ENCODE measurements at regions not wholly inside any gene's neighbourhood (a gene's known extent, or its start where the extent isn't known, plus 50 kb on each side); places are given as distances from the start of the nearest gene placed in this dataset.

DNA sequence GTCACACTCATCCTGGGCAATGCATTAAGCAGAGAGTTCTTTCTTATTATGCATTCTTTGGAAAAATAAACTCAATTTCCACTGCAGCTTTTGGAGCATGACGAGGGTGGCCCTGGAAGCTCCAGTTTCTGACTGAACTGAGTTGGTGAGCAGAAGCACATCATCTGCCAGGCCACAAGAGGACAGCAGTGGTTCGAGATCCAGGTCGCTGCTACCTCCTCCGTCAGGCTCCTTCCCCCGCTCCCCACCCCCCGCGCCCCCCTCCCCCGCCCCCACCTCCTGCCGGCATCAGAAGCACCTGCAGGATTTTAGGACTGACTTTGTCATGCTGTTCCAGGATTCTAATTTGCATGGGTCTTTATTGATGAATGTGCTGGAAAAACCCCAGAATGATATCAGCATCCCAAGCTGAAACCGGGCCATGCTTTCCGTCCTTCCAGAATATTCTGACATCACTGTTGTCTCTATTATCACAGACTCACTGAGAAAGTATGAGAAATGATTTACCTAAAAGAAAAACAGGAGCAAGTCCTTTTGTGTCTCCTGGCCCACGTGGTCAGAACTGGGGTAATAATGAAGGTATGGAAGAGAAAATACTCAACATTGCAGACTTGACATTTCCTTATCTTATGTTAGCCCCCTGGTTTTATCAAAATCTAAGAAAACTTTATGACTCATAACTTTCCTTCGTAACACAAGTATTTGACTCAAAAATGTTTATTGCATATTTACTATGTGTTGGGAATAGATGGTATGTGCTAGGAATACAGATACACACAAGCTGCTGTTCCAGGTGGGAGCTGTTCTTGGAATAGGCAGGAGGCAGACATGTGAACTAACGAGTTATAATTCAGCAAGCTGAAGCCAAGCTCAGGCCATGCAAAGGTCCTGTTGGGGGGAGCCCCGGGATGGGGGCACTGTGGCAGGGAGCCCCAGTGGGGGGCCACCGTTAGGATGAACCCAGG is 220.2 kb upstream of the EXOC2 start:
- TF ChIP-seq, protein P1, sequence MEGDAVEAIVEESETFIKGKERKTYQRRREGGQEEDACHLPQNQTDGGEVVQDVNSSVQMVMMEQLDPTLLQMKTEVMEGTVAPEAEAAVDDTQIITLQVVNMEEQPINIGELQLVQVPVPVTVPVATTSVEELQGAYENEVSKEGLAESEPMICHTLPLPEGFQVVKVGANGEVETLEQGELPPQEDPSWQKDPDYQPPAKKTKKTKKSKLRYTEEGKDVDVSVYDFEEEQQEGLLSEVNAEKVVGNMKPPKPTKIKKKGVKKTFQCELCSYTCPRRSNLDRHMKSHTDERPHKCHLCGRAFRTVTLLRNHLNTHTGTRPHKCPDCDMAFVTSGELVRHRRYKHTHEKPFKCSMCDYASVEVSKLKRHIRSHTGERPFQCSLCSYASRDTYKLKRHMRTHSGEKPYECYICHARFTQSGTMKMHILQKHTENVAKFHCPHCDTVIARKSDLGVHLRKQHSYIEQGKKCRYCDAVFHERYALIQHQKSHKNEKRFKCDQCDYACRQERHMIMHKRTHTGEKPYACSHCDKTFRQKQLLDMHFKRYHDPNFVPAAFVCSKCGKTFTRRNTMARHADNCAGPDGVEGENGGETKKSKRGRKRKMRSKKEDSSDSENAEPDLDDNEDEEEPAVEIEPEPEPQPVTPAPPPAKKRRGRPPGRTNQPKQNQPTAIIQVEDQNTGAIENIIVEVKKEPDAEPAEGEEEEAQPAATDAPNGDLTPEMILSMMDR (IDR thresholded peaks at IDR 0.05) = no peak
- Histone ChIP-seq H3K4me1 (no peaks in the 10 kb centered on the region), H3K9me3 (no peaks in the 10 kb centered on the region), H3K4me3 (no peak overlapping the region), H3K27ac (no peak overlapping the region), H3K36me3 (no peaks in the 10 kb centered on the region), H3K27me3 (peaks cover 0 to 13% of the 10 kb centered on the region in 2 donors)
- DNase-seq = no peak
- intact Hi-C loops (cut with DNase I; ENCODE audit: low total_unique reads) = no loop called here

DNA sequence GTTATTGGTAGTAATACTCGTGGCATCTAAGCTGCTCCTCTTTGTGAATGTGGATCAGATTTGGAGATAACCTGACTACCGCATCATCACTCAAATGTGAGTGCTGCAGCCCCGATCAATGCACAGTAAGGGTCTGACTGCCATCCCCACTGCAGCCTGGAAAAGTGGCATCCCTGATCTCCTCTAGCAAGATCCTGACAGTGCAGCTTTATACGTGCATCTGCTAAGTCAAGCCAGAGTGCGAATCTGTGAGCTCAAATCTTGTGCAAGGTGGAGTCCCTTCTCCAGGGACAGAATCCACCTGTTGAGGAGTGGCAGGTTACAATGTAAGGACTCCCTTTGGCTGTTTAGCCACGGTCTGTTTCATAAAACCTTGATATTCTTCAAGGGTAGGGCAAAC is 215.0 kb upstream of the EXOC2 start:
- Histone ChIP-seq H3K9me3 (no peaks in the 10 kb centered on the region), H3K4me1 (peaks cover 0 to 9% (median under 1%) of the 10 kb centered on the region in 4 donors), H3K36me3 (no peaks in the 10 kb centered on the region), H3K27ac (no peak overlapping the region), H3K4me3 (no peak overlapping the region), H3K27me3 (peaks cover 0 to 8% of the 10 kb centered on the region in 2 donors)
- intact Hi-C loops (cut with DNase I; ENCODE audit: low total_unique reads) = no loop called here
- TF ChIP-seq, protein P1 (IDR thresholded peaks at IDR 0.05) = no peak
- DNase-seq = no peak

DNA sequence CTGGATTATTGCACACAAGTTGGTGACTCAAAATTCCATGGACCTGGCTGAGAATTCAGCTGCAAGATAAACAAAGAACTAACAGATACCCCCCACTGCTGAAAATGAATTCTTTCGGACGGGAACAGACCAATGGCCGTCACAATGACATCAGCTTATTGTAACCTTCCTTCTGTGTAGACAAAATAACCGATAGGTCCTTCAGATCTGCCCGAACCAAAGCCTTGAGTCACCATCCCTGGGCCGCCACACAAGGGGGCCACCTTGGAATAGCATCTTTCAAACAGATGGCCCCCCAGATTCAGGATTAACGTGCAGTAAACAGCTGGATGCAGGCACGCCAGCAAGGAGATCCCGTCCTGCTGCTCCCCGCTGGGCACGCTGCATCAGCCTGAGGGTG is 214.0 kb upstream of the EXOC2 start:
- no peaks in the 10 kb centered on the region for H3K9me3 ChIP-seq
- peaks cover 0 to 8% of the 10 kb centered on the region in 2 donors for H3K27me3 ChIP-seq
- peaks cover 0 to 16% (median 3%) of the 10 kb centered on the region in 4 donors for H3K4me1 ChIP-seq
- no peak for DNase-seq
- TF ChIP-seq, protein P1 (IDR thresholded peaks at IDR 0.05) = no peak
- H3K4me3 ChIP-seq = no peak overlapping the region
- intact Hi-C loops (cut with DNase I; ENCODE audit: low total_unique reads) = no loop called here
- H3K36me3 ChIP-seq = no peaks in the 10 kb centered on the region
- no peak overlapping the region for H3K27ac ChIP-seq

DNA sequence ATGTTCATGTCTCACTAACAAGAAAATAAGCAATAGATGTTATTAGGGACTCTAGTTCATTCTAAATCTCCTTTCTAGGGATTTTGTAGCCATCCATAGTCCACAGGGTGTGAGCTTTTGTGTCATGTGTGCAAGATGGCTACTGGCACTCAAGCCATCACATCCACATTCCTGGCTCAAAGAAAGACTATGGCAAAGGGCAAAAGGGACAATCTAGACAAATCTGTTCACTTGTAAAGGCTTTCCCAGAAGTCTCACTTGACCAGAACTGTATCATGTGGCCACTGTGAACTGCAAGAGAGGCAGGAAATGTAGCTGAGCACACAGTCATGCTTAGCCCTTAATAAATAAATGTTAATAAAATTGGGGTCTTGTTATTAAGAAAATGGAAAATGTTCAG is 212.6 kb upstream of the EXOC2 start:
- no peak overlapping the region for H3K4me3 ChIP-seq
- no peaks in the 10 kb centered on the region for H3K27me3 ChIP-seq
- no peaks in the 10 kb centered on the region for H3K9me3 ChIP-seq
- intact Hi-C loops (cut with DNase I; ENCODE audit: low total_unique reads) = no loop called here
- TF ChIP-seq, protein P1 (IDR thresholded peaks at IDR 0.05) = no peak
- H3K4me1 ChIP-seq = peaks cover 0 to 27% (median 7%) of the 10 kb centered on the region in 4 donors
- H3K36me3 ChIP-seq = no peaks in the 10 kb centered on the region
- H3K27ac ChIP-seq = no peak overlapping the region
- no peak for DNase-seq

DNA sequence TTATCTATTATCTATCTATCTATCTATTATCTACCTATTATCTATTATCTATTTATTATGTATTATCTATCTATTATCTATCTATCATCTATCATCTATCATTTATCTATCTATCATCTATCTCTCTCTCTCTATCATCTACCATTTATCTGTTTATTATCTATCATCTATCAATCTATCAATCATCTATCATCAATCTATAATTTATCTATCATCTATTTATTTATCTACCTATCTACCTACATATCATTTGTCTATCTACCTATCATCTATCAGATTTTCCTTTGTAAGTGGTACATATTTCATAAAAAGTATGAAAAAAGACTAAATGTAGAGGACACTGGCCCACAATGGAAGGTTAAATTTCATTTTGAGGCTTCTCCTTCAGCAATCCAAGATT is 212.1 kb upstream of the EXOC2 start:
- Histone ChIP-seq H3K4me1 (peaks cover 0 to 27% (median 7%) of the 10 kb centered on the region in 4 donors), H3K9me3 (no peaks in the 10 kb centered on the region), H3K27ac (no peak overlapping the region), H3K4me3 (no peak overlapping the region), H3K36me3 (no peaks in the 10 kb centered on the region), H3K27me3 (no peaks in the 10 kb centered on the region)
- TF ChIP-seq, protein P1 (IDR thresholded peaks at IDR 0.05) = no peak
- DNase-seq = no peak
- intact Hi-C loops (cut with DNase I; ENCODE audit: low total_unique reads) = no loop called here
